Central memory CD8-positive, alpha-beta T cell (primary cell): ENCODE measurements at regions not wholly inside any gene's neighbourhood (a gene's known extent, or its start where the extent isn't known, plus 50 kb on each side); places are given as distances from the start of the nearest gene placed in this dataset.

Experiments
- ATAC-seq: fragments of 150-1000 bp; cut with Tn5 transposase; replicated peaks from 2 replicates; pipeline ENCODE4 v1.10.0; 2022; ENCODE audit warnings: mild to moderate bottlenecking, moderate FRiP score, moderate number of reproducible peaks; ENCODE audit not compliant: poor library complexity, severe bottlenecking; ENCODE audit errors: extremely low read depth
- DNase-seq, 2 donors: peaks; one replicate each; pipeline ENCODE4 v3.0.0; 2021; ENCODE audit warnings: low spot score in 2 of 2
- H3K27ac Mint-ChIP-seq: one replicate; pipeline ENCODE4 v1.8.0; 2022; ENCODE audit warnings: low read depth, mild to moderate bottlenecking, moderate library complexity, mixed read lengths
- H3K27me3 Mint-ChIP-seq: one replicate; pipeline ENCODE4 v1.8.0; 2022; ENCODE audit warnings: mixed read lengths
- H3K36me3 Mint-ChIP-seq: one replicate; pipeline ENCODE4 v1.8.0; 2022; ENCODE audit warnings: mild to moderate bottlenecking, moderate library complexity, mixed read lengths; ENCODE audit not compliant: insufficient read depth
- H3K4me1 Mint-ChIP-seq: one replicate; pipeline ENCODE4 v1.8.0; 2022; ENCODE audit warnings: mixed read lengths
- H3K4me3 Mint-ChIP-seq: one replicate; pipeline ENCODE4 v1.8.0; 2022; ENCODE audit warnings: mild to moderate bottlenecking, moderate library complexity, mixed read lengths
- H3K9me3 Mint-ChIP-seq: one replicate; pipeline ENCODE4 v1.8.0; 2022; ENCODE audit warnings: mixed read lengths

- DNase-seq (no peak), ATAC-seq (no peak)
- H3K4me1 Mint-ChIP-seq = no peaks in the 10 kb centered on the region
- H3K9me3 Mint-ChIP-seq = no peaks in the 10 kb centered on the region
- H3K27me3 Mint-ChIP-seq = peaks cover 61% of the 10 kb centered on the region
- no peak overlapping the region for H3K4me3 Mint-ChIP-seq
- H3K27ac Mint-ChIP-seq = no peak overlapping the region
- H3K36me3 Mint-ChIP-seq = peaks cover 5% of the 10 kb centered on the region
Observed at GRCh38 chr14:106821119-106821518, 1294.7 kb downstream of the TMEM121 start.

GRCh38 chr14:106822905-106823304 is 1296.5 kb downstream of the TMEM121 start:
- no peak for DNase-seq
- H3K9me3 Mint-ChIP-seq = no peaks in the 10 kb centered on the region
- H3K4me1 Mint-ChIP-seq = no peaks in the 10 kb centered on the region
- H3K27ac Mint-ChIP-seq = no peak overlapping the region
- H3K4me3 Mint-ChIP-seq = no peak overlapping the region
- no peak for ATAC-seq
- peaks cover 5% of the 10 kb centered on the region for H3K36me3 Mint-ChIP-seq
- H3K27me3 Mint-ChIP-seq = peaks cover 55% of the 10 kb centered on the region

GRCh38 chr14:106823552-106823951 is 1297.2 kb downstream of the TMEM121 start:
- no peak for DNase-seq
- H3K27ac Mint-ChIP-seq = no peak overlapping the region
- H3K27me3 Mint-ChIP-seq = peaks cover 50% of the 10 kb centered on the region
- no peaks in the 10 kb centered on the region for H3K9me3 Mint-ChIP-seq
- no peaks in the 10 kb centered on the region for H3K4me1 Mint-ChIP-seq
- no peak for ATAC-seq
- H3K4me3 Mint-ChIP-seq = no peak overlapping the region
- H3K36me3 Mint-ChIP-seq = peaks cover 5% of the 10 kb centered on the region

- ATAC-seq (no peak), DNase-seq (no peak)
Observed at GRCh38 chr14:106826833-106827369, 1300.5 kb downstream of the TMEM121 start.

GRCh38 chr14:106831322-106831720 is 1304.9 kb downstream of the TMEM121 start:
- DNase-seq (peak; percentile 36 to 39), ATAC-seq (no peak)
- no peaks in the 10 kb centered on the region for H3K9me3 Mint-ChIP-seq
- peaks cover 37% of the 10 kb centered on the region for H3K27me3 Mint-ChIP-seq
- H3K36me3 Mint-ChIP-seq = peaks cover 4% of the 10 kb centered on the region
- H3K4me1 Mint-ChIP-seq = no peaks in the 10 kb centered on the region
- no peak overlapping the region for H3K27ac Mint-ChIP-seq
- no peak overlapping the region for H3K4me3 Mint-ChIP-seq

More at GRCh38 chr14:106826833-106827369, 1300.5 kb downstream of the TMEM121 start:
- no peak overlapping the region for H3K4me3 Mint-ChIP-seq
- H3K27ac Mint-ChIP-seq = no peak overlapping the region
- peaks cover 7% of the 10 kb centered on the region for H3K36me3 Mint-ChIP-seq
- H3K27me3 Mint-ChIP-seq = peaks cover 38% of the 10 kb centered on the region
- no peaks in the 10 kb centered on the region for H3K9me3 Mint-ChIP-seq
- no peaks in the 10 kb centered on the region for H3K4me1 Mint-ChIP-seq

GRCh38 chr14:106837870-106838269 is 1311.5 kb downstream of the TMEM121 start:
- ATAC-seq = no peak
- Mint-ChIP-seq H3K4me3 (no peak overlapping the region), H3K4me1 (peaks cover 3% of the 10 kb centered on the region), H3K9me3 (no peaks in the 10 kb centered on the region), H3K36me3 (no peaks in the 10 kb centered on the region), H3K27ac (no peak overlapping the region), H3K27me3 (peaks cover 34% of the 10 kb centered on the region)
- DNase-seq = no peak

- Mint-ChIP-seq H3K9me3 (no peaks in the 10 kb centered on the region), H3K36me3 (no peaks in the 10 kb centered on the region), H3K27me3 (peaks cover 20% of the 10 kb centered on the region), H3K4me3 (no peak overlapping the region), H3K4me1 (peaks cover 10% of the 10 kb centered on the region), H3K27ac (no peak overlapping the region)
- ATAC-seq (no peak), DNase-seq (no peak)
Observed at GRCh38 chr14:106838991-106839769, 1312.8 kb downstream of the TMEM121 start.

GRCh38 chr14:106840258-106840657 is 1313.9 kb downstream of the TMEM121 start:
- DNase-seq (no peak), ATAC-seq (no peak)
- Mint-ChIP-seq H3K9me3 (no peaks in the 10 kb centered on the region), H3K36me3 (peaks cover 1% of the 10 kb centered on the region), H3K27ac (no peak overlapping the region), H3K4me3 (no peak overlapping the region), H3K27me3 (peaks cover 10% of the 10 kb centered on the region), H3K4me1 (peaks cover 13% of the 10 kb centered on the region)

GRCh38 chr14:106840991-106841390 is 1314.6 kb downstream of the TMEM121 start:
- Mint-ChIP-seq H3K4me3 (no peak overlapping the region), H3K27ac (no peak overlapping the region), H3K27me3 (peaks cover 3% of the 10 kb centered on the region), H3K9me3 (no peaks in the 10 kb centered on the region), H3K4me1 (peaks cover 20% of the 10 kb centered on the region), H3K36me3 (peaks cover 1% of the 10 kb centered on the region)
- DNase-seq (no peak), ATAC-seq (no peak)

- H3K27ac Mint-ChIP-seq = no peak overlapping the region
- H3K27me3 Mint-ChIP-seq = no peaks in the 10 kb centered on the region
- ATAC-seq (no peak), DNase-seq (no peak)
- no peak overlapping the region for H3K4me3 Mint-ChIP-seq
- peaks cover 1% of the 10 kb centered on the region for H3K36me3 Mint-ChIP-seq
- peaks cover 27% of the 10 kb centered on the region for H3K4me1 Mint-ChIP-seq
- H3K9me3 Mint-ChIP-seq = no peaks in the 10 kb centered on the region
Observed at GRCh38 chr14:106841701-106842100, 1315.3 kb downstream of the TMEM121 start.

GRCh38 chr14:106842687-106843086 is 1316.3 kb downstream of the TMEM121 start:
- no peak overlapping the region for H3K4me3 Mint-ChIP-seq
- no peak for DNase-seq
- H3K27ac Mint-ChIP-seq = no peak overlapping the region
- H3K4me1 Mint-ChIP-seq = peaks cover 29% of the 10 kb centered on the region
- no peak for ATAC-seq
- H3K9me3 Mint-ChIP-seq = no peaks in the 10 kb centered on the region
- H3K36me3 Mint-ChIP-seq = peaks cover 1% of the 10 kb centered on the region
- no peaks in the 10 kb centered on the region for H3K27me3 Mint-ChIP-seq

GRCh38 chr14:106843386-106843785 is 1317.0 kb downstream of the TMEM121 start:
- H3K36me3 Mint-ChIP-seq = peaks cover 1% of the 10 kb centered on the region
- H3K27ac Mint-ChIP-seq = no peak overlapping the region
- ATAC-seq (no peak), DNase-seq (no peak)
- H3K9me3 Mint-ChIP-seq = no peaks in the 10 kb centered on the region
- no peaks in the 10 kb centered on the region for H3K27me3 Mint-ChIP-seq
- H3K4me3 Mint-ChIP-seq = peak overlapping the region; percentile 94
- peaks cover 29% of the 10 kb centered on the region for H3K4me1 Mint-ChIP-seq

GRCh38 chr14:106843951-106844483 is 1317.6 kb downstream of the TMEM121 start:
- H3K27ac Mint-ChIP-seq = peak overlapping the region; percentile 93
- DNase-seq = no peak
- no peaks in the 10 kb centered on the region for H3K9me3 Mint-ChIP-seq
- ATAC-seq = peak; percentile 57
- H3K4me1 Mint-ChIP-seq = peaks cover 29% of the 10 kb centered on the region
- peaks cover 1% of the 10 kb centered on the region for H3K36me3 Mint-ChIP-seq
- no peaks in the 10 kb centered on the region for H3K27me3 Mint-ChIP-seq
- peak overlapping the region; percentile 94 for H3K4me3 Mint-ChIP-seq
